Ecto neural progenitor cell (in vitro differentiated cells): ENCODE measurements at regions not wholly inside any gene's neighbourhood (a gene's known extent, or its start where the extent isn't known, plus 50 kb on each side); places are given as distances from the start of the nearest gene placed in this dataset.
"Not testable (repeated sequence)": the region's sequence is repeated elsewhere in the genome, so short reads cannot be mapped to it uniquely, and the experiment has no call there.

Experiments
- DNase-seq: peaks from one replicate; pipeline ENCODE4 v3.0.0-alpha.2; 2018; ENCODE audit warnings: low spot score

GRCh38 chr5:120999550-120999949, 535.5 kb downstream of the PRR16 start:
- DNase-seq = no peak

GRCh38 chr5:121006217-121006616, 542.1 kb downstream of the PRR16 start:
- DNase-seq = no peak

- no peak for DNase-seq
Observed at GRCh38 chr5:121008041-121008440, 543.9 kb downstream of the PRR16 start.

- no peak for DNase-seq
Observed at GRCh38 chr5:121009058-121009457, 545.0 kb downstream of the PRR16 start.

DNA sequence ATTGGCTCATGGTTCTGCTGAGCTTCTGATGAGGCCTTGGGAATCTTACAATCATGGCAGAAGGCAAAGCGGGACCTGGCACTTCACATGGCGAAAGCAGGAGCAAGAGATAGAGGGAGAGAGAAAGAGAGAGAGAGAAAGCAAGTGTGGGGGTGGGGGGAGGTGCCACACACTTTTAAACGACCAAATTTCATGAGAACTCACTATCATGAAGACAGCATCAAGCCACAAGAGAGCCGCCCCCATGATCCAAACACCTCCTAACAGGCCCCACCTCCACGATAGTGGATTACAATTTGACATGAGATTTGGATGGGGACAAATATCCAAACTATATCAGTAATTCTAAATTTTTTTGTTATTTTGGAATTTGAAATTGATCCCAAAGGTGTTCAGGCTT, 553.9 kb downstream of the PRR16 start:
- no peak for DNase-seq

GRCh38 chr5:121019106-121019505, 555.0 kb downstream of the PRR16 start:
- no peak for DNase-seq

DNA sequence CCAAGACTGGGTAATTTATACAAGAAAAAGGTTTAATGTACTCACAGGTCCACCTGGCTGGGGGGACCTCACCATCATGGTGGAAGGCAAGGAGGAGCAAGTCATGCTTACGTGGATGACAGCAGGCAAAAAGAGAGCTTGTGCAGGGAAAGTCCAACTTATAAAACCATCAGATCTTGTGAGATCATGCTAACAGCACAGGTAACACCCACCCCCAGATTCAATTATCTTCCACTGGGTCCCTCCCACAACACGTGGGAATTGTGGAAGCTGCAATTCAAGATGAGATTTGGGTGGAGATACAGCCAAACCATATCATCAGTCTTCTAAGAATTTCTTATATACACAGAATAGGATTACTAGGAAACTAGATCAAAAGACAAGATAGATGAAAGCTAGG, 555.6 kb downstream of the PRR16 start:
- DNase-seq = no peak

GRCh38 chr5:121021681-121022080, 557.6 kb downstream of the PRR16 start:
- no peak for DNase-seq

DNA sequence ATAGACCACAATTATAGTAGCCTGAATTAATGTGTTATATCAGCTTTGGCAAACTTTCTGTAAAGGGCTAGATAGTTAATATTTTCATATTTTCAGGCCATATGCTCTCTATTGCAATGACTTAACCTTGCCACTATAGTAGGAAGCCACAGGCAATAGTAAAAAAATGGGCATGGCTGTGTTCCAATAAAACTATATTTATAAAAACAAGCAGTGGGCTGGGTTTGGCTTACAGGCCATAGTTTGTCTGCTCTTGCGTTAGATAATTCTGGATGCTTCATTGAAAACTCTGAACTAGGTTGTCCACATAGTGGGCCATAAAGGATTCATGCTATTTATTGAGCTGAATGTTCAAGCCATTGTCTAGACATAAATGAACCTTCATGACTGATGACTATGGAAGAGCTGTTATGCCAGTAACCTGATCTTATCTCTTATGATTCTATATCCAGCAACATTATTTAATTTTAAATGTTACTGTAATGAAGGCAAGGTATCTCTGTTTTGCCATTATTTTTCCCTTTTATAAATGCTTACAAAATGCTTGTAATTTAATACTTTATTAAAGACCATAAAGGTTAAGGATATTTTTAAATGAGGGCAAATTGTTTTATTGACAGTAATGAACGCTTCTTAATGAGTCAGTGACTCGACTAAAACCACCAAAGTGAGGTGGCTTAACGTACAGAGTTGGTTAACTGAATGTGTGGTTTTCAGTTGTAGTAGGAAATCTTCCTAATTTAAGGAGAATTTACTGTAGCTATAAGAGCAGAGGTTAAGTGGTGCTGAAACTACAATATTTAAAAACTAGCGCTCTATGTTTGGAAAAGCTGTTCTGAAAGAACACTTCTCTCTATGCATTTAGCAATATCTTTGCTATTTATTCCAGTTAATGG, 560.6 kb downstream of the PRR16 start:
- no peak for DNase-seq

GRCh38 chr5:121025671-121026070, 561.6 kb downstream of the PRR16 start:
- no peak for DNase-seq

GRCh38 chr5:121027636-121028035, 563.5 kb downstream of the PRR16 start:
- DNase-seq = no peak

GRCh38 chr5:121029536-121030245, 565.6 kb downstream of the PRR16 start:
- no peak for DNase-seq

GRCh38 chr5:121031491-121031890, 567.4 kb downstream of the PRR16 start:
- DNase-seq = no peak

DNA sequence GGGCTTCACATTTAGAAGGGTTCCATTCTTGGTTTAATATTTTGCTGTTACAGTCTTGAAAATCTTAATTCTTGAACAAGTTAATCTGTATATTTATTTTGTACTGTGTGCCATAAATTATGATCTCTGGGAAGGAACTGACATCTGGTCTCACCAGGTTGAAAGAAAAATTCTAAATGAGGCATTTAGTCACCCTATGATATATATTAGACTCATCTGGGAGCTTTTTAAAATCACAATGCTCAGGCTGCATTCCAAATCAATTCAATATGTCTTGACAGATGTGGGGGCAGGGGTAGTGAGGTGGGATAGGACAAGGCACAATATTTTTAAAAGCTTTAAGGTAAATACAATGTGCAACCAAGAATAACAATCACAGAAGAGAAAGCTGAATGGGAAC, 569.2 kb downstream of the PRR16 start:
- no peak for DNase-seq

DNA sequence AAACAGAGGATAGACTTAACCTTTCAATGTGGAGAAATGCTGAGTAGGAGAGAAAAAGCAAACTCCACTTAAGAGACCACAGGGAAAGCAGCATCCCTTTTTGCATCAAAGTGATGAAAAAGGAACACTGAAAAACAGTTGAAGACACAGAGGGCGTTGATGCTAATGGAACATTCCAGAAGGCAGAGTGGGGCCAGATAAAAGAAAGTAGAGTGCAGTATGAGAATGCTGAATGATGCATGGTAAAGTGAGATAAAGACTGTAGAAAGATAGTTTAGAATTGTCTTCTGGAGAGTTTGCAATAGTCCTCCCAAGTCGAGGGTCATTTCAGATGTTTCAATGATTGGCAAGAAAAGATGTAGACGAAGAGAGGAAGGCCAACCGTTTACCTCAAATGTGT, 574.3 kb downstream of the PRR16 start:
- DNase-seq = no peak

DNA sequence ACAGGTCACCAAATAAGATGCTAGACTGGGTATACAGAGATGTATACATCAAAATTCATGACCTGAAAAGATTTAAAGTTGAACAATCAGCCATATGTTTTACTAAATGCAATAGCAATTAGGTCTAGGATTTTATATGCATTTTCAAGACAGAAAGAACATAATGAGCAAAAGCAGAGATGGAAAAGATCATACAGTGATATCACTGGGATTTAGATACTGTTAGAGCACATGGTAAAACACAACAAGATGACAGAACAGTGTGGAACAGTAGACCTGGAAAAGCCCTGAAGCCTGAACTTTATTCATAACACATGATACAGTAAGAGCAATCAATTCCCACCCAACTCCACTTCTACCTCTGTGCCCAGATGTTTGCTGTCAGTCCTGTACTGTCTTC, 585.9 kb downstream of the PRR16 start:
- no peak for DNase-seq

DNA sequence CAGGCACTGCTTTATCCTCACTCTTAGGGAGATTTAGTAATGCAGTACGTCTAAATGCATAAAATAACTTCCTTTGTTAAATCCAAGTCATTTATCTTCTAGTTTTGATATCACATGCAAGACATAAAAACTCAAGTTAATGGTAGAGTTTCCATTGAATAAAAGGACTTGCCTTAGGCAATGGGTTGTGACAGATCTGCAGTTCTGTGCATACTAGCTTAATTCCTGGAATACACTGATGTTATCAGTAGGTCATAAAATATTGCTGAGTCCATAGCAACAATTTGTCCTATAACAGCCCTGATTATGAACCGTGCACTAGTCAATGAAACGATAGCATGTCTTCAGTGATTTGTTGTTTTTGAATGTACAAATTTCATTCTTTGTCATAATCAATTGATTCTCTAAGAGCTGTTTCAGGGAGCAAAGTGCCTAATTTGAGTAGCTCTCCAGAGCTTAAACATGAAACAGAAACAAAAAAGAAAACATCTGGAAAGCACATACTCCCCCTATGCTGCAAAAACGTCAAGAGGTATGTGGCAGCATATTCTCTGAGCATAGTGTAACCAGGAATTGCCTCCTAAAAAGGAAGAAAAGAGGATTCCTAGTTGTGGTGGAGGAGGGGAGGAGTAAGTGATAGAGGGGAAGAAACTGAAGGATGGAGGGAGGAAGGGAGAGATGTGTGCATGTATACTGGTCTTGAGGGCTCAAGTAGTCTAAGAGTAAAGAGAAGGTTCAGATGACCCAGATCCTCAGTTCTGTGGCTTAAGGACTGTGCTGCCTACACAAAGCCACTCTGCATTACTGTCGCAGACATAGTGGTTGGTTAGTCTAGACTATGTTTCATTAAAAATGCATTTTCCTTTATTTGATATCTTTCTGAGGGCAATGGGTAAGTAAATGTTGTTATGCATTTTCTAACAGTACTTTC, 589.2 kb downstream of the PRR16 start:
- no peak for DNase-seq

DNA sequence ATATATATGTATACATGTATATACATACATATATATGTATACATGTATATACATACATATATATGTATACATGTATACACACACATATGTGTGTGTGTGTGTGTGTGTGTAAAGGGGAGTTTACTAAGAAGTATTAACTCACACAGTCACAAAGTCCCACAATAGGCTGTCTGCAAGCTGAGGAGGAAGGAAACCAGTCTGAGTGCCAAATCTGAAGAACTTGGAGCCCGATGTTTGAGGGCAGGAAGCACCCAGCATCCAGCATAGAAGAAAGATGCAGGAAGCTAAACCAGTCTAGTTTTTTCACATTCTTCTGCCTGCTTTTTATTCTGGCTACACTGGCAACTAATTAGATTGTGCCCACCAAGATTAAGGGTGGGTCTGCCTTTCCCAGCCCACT, 591.5 kb downstream of the PRR16 start:
- no peak for DNase-seq

GRCh38 chr5:121064241-121064640, 600.1 kb downstream of the PRR16 start:
- not testable (repeated sequence) for DNase-seq

GRCh38 chr5:121086671-121087070, 622.6 kb downstream of the PRR16 start:
- no peak for DNase-seq

GRCh38 chr5:121087560-121087959, 623.5 kb downstream of the PRR16 start:
- DNase-seq = no peak

DNA sequence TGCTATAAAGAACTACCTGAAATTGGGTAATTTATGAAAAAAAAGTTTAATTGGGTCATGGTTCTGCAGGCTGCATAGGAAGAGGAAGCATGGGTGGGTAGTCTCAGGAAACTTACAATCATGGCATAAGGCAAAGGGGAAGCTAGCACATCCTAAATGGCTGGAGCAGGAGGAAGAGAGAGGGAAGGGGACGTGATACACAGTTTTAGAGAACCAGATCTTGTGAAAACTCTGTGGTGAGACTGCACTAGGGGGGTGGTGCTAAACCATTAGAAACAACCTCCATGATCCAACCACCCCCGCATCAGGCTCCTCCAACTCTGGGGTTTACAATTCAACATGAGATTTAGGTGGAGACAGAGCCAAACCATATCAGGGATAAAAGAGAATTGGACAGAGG, 624.2 kb downstream of the PRR16 start:
- no peak for DNase-seq
